GM12874 (cell line): ENCODE measurements at regions not wholly inside any gene's neighbourhood (a gene's known extent, or its start where the extent isn't known, plus 50 kb on each side); places are given as distances from the start of the nearest gene placed in this dataset.

Experiments used
- CTCF ChIP-seq: IDR thresholded peaks from 2 replicates; pipeline ENCODE4 v1.5.1; 2011; ENCODE audit warnings: low read depth, mild to moderate bottlenecking, control low read depth, low read length, moderate library complexity; ENCODE audit not compliant: insufficient read depth

DNA sequence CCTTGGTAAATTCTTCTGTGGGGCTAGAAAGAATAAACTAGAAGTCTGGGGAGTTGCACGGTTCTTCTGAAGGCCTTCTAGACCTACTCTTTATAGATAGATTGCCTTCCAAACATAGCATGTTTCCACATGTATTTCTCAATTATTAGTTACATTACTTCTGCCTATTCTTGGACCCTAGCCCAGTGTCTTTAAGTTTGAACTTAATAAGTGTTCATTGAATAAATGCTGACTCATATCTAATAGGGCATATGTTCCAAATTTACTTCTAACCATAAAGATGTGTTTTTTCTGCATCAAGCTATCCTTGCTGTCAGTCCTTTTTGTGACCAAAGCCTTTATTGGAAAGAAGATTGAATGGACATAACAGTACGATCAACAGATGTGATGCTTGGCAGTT is 503.6 kb upstream of the ZFP42 start:
- TF ChIP-seq CTCF = no peak

DNA sequence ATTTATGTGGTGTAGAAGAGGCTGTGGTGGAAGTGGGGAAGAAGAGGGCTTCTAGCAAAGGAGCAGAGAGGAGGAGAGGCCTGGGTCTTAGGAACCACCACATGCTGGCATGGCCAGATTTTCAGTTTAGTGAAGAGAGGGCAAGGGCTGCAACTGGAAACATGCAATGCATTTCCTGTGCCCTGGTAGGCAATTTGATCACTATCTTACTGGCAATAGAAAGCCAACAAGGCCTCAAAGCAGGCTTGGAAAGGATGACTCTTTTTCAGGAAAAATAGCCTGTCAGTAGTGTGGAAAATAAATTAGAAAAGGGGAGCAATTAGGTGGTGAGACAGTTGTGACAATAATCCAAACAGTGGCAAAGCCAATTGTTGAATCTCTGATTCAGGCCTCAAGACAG is 501.9 kb upstream of the ZFP42 start:
- no peak for TF ChIP-seq CTCF

- TF ChIP-seq CTCF = no peak
These were observed 495.6 kb upstream of the ZFP42 start for GRCh38 chr4:187499956-187500355.

GRCh38 chr4:187500796-187501195 is 494.8 kb upstream of the ZFP42 start:
- no peak for TF ChIP-seq CTCF

GRCh38 chr4:187501731-187502130 is 493.8 kb upstream of the ZFP42 start:
- no peak for TF ChIP-seq CTCF

DNA sequence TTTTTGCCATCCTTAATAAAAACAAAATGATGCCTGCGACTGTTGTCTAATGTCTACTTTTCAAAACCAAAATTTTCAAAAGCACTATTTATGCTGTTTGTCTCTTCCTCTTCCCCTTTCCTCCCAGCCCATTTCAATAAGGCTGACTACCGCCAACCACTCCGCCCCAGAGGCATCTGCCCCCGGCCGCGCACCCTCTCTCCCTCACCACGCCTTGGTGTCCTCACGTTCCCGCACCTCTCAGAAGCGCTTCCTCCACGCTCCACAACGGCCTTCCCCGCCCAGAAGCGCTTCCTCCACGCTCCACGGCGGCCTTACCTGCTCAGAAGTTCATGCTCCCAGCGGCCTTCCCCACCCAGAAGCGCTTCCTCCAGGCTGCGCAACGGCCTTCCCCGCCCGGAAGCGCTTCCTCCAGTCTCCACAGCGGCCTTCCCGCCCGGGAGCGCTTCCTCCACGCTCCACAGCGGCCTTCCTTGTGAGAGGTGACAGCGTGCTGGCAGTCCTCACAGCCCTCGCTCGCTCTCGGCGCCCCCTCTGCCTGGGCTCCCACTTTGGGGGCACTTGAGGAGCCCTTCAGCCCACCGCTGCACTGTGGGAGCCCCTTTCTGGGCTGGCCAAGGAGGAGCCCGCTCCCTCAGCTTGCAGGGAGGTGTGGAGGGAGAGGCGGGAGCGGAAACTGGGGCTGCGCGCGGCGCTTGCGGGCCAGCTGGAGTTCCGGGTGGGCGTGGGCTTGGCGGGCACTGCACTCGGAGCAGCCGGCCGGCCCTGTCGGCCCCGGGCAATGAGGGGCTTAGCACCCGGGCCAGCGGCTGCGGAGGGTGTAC is 490.4 kb upstream of the ZFP42 start:
- no peak for TF ChIP-seq CTCF

DNA sequence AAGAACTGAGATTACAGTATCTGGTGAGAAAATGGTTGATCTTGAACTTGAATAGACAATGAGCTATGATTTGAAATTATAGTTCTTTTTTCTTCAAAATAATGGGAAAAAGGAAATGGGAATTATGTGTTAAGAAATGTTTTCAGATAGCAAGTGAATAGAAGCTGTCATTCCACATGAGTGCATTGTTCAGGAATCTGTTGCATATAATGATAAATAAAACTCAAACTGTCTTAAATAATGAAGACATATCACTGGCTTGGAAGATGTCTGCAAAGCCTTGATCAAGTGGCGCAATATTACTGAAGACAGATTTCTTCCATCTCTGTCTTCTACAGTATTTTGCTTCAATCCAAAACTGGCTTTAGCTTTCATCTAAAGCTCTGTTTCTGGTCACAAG is 479.3 kb upstream of the ZFP42 start:
- no peak for TF ChIP-seq CTCF
